ENCODE measurements at regions not wholly inside any gene's neighbourhood (a gene's known extent, or its start where the extent isn't known, plus 50 kb on each side); places are given as distances from the start of the nearest gene placed in this dataset.

GRCh38 chr3:72298201-72299152 is 513.5 kb upstream of the PROK2 start:
- peaks cover 10% of the 10 kb centered on the region for H3K4me1 ChIP-seq (ENCODE audit: insufficient read depth)
- peak overlapping the region; percentile 43; the same call in 1 of the 2 replicates for H3K4me2 ChIP-seq
- H3F3A ChIP-seq (replicated peaks; ENCODE audit: low read depth) = no peaks in the 10 kb centered on the region
- H3K27me3 ChIP-seq (ENCODE audit: insufficient read depth) = no peaks in the 10 kb centered on the region
- H3K27ac ChIP-seq (ENCODE audit: low read depth) = no peak overlapping the region
- H3K36me3 ChIP-seq (ENCODE audit: insufficient read depth) = no peaks in the 10 kb centered on the region
- TF ChIP-seq POLR2AphosphoS5 (IDR thresholded peaks at IDR 0.05; ENCODE audit: low read depth) (no peak), ETS1 (IDR thresholded peaks at IDR 0.05) (no peak), CTCF (conservative IDR thresholded peaks at IDR 0.05; ENCODE audit: low read depth in 2 of 2) (no peak), REST (IDR thresholded peaks at IDR 0.05; ENCODE audit: unreplicated experiment) (no peak), CREB1 (CRISPR knock-in tag; IDR thresholded peaks at IDR 0.05; ENCODE audit: low read depth) (no peak), ZNF331 (CRISPR knock-in tag; IDR thresholded peaks at IDR 0.05; ENCODE audit: low read depth) (no peak), EZH2phosphoT487 (IDR thresholded peaks at IDR 0.05; ENCODE audit: unreplicated experiment) (no peak), ZNF114 (CRISPR knock-in tag; IDR thresholded peaks at IDR 0.05) (no peak), NANOG (IDR thresholded peaks at IDR 0.05; ENCODE audit: borderline replicate concordance) (no peak), EZH2 (IDR thresholded peaks at IDR 0.05; ENCODE audit: low read depth, unreplicated experiment) (no peak), STAT1 (IDR thresholded peaks at IDR 0.05; ENCODE audit: unreplicated experiment) (no peak), JUNB (IDR thresholded peaks at IDR 0.05; ENCODE audit: unreplicated experiment) (no peak), ZNF462 (CRISPR knock-in tag; IDR thresholded peaks at IDR 0.05) (no peak)
- H3K9me2 ChIP-seq (ENCODE audit: insufficient read depth) = peaks cover 5% of the 10 kb centered on the region; the same call in 1 of the 2 replicates
- no peak overlapping the region for H3K4me3 Mint-ChIP-seq
- no peak overlapping the region for H3K27ac Mint-ChIP-seq
- peak overlapping the region; percentile 92 for H2AFZ ChIP-seq
- H3K4me3 ChIP-seq = no peak overlapping the region
- H3K9me3 Mint-ChIP-seq = no peaks in the 10 kb centered on the region
- peaks cover 4% of the 10 kb centered on the region for H3K27me3 Mint-ChIP-seq (ENCODE audit: insufficient read depth, low read depth, poor library complexity)
- DNase-seq (ENCODE audit: low spot score) (no peak), ATAC-seq (peak; percentile 78)
- H3K4me1 Mint-ChIP-seq = peaks cover 19% of the 10 kb centered on the region
- no peaks in the 10 kb centered on the region for H4K20me1 ChIP-seq (replicated peaks; ENCODE audit: insufficient read depth)
- H3K36me3 Mint-ChIP-seq (ENCODE audit: low read depth) = no peaks in the 10 kb centered on the region
- H3K79me2 ChIP-seq (replicated peaks; ENCODE audit: insufficient read depth) = no peaks in the 10 kb centered on the region
